T-helper 1 cell (primary cell): ENCODE measurements at regions not wholly inside any gene's neighbourhood (a gene's known extent, or its start where the extent isn't known, plus 50 kb on each side); places are given as distances from the start of the nearest gene placed in this dataset.

Source experiments
- DNase-seq, 5 donors: peaks; one replicate each; pipeline ENCODE4 v3.0.0-alpha.2; 2012 to 2020

DNA sequence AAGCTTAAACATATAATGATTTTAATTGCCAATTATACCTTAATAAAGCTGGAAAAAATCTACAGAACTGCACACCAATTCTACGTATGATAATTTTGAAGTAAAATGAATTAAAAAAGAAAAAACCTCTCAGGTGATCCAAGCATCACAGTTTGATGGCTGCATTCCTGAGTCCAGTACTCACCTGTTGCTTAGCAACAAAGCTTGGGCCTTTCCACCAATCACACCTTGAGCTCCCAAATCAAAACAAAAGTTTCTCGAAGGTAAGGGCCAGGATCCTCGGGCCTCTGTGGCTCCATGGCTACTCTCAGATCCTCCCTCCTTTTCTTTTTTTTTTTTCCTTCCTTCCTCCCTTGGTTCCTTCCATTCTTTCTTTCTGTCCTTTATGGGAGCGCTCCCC, 137.2 kb upstream of the PCBD1 start:
- DNase-seq, result no peak

- no peak for DNase-seq
These were observed 139.7 kb upstream of the PCBD1 start for GRCh38 chr10:71028066-71028465.

GRCh38 chr10:71029411-71029892, 141.1 kb upstream of the PCBD1 start:
- DNase-seq, result no peak

DNA sequence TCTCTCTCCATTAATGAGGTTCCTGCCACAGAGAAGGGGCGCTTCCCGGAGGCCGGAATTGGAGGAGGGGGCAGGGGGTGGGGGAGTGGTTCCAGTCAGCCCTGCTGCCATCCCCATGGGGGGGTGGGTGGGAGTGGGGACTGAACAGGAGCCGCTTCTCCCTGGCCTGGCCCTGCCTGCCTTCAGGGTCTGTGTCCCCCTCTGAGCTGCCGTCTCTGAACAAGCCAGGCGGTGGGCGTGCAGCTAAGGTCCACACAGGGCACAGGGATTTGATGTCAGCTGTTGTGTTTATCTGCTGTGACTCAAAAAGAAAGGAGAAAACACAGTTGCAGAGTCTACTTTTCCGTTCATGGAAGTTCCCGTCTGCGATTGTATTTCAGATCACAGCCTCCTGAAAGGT, 141.5 kb upstream of the PCBD1 start:
- no peak for DNase-seq

DNA sequence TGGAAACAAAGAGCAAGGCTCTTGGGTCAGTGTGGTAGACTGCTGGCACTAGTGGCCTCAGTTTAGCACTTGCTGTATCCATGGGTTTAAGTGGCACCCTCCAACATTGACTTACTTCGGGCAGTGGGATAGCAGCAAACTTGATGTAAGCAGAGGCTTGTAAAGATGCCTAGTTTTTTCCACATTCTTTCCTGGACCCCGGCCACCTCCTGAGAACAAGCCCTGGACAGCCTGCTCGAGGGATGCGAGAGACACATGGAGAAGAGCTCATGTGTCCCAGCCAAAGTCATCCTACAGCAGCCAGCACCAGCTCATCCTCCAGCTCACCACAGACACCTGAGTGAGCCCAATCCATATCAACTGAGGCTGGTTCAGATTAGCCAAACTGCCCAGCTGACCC, 142.7 kb upstream of the PCBD1 start:
- no peak for DNase-seq

GRCh38 chr10:71031603-71032002, 143.2 kb upstream of the PCBD1 start:
- no peak for DNase-seq

- no peak for DNase-seq
These were observed 144.5 kb upstream of the PCBD1 start for GRCh38 chr10:71032887-71033286.

DNA sequence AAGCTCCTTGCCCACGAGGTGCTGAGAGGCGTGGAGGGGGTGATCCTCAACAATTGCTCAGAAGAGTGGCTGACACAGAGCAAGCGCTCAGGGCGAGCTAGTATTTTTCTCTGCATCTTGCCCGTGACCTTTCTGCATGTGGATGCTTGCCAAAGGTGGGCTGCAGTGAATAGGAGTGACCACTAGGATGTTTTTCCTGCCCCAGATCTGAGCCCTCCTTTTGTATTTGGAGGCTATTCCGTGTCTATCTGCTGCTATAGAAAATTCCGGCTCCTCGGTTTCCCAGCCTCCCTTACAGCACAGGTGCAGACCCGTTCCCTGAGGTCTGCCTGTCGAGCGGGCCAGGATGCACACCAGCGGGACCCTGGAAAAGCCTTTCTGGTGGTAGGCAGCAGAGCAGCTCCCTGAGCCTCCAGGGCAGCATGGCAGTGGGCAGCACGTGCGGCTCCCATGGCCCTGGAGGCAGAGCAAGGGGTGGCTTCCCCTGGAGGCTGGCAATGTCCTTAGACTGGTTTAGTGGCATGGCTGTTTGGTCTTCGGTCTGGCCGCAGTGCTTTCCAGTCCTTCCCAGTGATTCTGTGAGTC, 145.1 kb upstream of the PCBD1 start:
- DNase-seq, result no peak

GRCh38 chr10:71035511-71036296, 147.3 kb upstream of the PCBD1 start:
- no peak for DNase-seq

DNA sequence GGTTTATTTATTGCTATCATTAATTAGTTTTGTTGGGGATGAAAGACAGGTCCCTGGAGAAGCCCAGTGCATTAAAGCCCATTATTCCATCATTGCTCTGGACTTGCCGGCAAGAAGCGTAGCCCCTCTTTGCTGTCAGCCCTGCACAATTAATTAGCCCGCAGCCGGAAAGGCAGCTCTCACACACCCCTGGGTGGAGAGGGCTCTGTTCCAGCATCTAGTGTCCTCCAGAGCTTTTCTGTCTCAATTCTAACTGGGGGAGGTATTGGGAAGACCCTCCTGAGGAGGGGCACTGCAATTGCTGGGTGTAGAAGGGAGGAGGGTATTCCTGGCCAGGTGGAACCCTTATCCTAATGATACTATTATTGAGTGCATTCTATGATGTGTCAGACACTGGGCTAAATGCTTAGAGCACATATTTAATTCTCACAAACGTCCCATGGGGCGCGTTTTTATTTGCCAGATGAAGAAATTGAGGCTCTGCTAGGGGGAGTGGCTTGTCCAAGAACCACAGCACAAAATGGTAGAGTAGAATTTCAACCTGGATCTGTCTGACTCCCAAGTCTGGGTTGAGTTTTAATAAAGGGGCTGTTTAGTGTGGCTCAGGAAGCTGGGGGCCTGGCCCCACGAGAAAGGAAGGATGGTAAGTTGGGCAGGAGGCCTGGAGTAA, 148.1 kb upstream of the PCBD1 start:
- DNase-seq, result no peak

GRCh38 chr10:71038091-71038633, 149.8 kb upstream of the PCBD1 start:
- DNase-seq, result no peak

GRCh38 chr10:71038921-71039320, 150.6 kb upstream of the PCBD1 start:
- no peak for DNase-seq

DNA sequence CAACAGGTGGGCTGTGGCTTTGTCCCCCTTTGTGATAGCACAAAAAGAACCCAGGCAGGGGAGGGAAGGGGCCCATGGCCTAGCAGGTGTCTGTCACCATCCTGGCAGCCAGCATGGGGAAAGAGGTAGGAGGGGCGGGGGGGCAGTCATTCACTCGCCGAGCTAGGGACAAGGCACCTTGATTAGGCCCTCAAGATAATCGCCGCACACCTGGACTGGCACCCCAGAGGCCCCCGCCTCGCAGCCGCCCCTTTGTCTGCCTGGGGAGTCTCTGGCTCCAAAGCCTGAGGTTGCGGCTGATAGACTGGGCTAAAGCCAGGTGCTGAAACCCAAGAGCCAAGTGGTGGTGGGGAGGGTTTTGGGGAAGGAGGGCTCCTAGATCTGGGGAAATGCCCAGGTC, 151.2 kb upstream of the PCBD1 start:
- DNase-seq, result no peak

- DNase-seq, result no peak
These were observed 152.0 kb upstream of the PCBD1 start for GRCh38 chr10:71040343-71040742.

DNA sequence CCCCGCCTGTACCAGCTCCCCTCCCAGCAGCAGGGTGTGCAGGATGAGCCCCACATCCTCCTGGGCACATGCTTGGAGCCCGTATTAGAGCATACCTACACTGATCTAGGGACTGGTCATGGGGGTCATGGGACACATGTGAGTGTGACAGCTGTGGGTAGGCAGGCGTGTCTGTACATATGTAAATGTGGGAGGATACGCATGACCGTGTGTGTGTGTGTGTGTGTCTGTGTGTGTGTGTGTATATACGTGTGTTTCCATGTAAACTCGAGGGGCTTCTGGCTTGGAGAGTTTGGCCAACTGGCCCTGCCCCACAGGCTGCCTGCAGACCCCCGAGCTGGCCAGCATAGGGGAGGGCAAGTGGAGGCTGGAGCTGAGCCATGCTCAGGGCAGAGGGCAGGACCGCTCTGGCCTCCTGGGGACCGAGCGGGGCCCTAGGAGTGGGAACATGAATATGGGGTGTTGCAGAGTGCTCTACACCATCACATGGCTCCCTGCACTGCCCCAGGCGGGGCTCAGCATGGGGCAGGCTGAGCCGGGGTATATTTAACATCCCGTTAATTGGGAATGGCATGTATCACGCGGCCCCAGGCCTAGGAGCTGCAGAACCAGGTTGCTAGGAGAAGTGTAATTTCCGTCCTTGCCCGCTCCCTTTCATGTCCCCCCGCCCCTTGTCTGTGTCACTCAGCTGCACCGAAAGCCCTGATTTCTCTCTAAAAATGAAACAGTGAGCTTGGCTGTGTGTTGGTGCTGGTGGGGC, 152.7 kb upstream of the PCBD1 start:
- DNase-seq, result no peak

DNA sequence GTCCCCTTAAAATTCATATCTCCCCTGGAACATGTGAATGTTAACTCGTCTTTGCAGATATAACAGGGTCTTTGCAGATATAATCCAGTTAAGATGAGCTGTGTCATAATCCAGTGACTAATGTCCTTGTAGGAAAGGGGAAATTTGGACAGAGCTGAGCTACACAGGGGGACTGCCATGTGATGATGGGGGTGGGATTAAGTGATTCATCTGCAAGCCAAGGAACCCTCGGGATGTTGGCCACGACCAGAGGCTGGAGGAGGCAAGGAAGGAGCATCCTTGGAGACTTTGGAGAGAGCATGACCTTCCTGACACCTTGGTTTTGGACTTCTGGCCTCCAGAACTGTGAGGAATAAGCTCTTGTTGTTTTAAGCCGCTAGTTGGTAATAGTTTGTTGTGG, 153.9 kb upstream of the PCBD1 start:
- no peak for DNase-seq

DNA sequence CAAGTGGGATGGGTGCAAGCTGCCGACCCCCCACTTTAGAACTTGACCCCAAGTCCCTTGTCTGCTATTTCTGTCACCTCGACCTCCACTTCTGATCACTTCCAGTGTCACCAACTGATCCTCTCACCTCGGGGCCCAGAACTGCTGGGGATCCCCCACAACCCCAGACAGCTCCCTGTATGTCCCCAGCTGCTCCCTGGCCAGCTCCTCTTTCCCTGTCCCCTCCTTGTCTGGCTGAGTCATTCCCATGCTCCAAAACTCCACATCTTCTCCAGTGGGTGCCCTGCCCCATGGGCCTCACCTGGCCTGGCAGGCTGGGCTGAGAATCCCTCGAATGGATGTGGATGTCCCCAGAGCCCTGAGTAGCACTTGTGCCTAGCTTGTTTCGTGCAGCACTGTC, 154.3 kb upstream of the PCBD1 start:
- no peak for DNase-seq

DNA sequence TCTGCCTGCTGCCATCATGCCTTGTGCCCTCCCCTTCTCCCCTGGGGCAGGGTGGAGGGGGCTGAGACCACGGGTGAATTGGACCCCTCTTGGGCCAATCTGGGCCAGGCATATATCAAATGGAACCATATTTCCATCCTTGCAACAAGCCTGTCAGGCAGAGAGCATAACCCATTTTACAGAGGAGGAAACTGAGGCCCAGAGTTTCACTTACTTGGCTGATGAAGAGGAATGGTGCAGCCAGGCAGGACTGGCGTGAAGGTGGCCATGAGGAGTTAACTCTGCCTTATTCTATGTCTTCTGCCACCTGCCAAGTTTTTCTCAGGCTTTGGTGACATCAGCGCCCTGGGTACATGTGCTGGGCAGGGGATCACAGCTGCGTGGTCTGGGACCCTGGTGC, 155.5 kb upstream of the PCBD1 start:
- no peak for DNase-seq

DNA sequence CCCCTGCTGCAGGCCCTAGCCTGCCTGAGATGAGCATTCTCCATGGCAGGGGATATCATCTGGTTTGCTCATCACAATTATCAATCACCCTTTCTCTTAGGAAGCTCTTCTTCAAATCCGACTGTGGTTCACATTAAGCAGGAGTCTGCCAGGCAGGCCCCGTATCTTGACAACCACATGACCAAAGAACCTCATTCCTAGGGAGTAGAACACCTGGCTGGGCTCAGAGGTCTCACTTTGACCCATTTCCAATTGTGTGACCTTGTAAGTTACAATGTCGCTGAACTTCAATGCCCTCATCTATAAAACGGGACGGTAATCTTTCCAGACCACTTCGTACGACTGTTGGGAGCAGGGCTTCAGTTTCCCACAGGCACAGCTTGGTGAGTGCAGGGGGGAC, 156.4 kb upstream of the PCBD1 start:
- no peak for DNase-seq

GRCh38 chr10:71045204-71045809, 156.9 kb upstream of the PCBD1 start:
- DNase-seq, result no peak

DNA sequence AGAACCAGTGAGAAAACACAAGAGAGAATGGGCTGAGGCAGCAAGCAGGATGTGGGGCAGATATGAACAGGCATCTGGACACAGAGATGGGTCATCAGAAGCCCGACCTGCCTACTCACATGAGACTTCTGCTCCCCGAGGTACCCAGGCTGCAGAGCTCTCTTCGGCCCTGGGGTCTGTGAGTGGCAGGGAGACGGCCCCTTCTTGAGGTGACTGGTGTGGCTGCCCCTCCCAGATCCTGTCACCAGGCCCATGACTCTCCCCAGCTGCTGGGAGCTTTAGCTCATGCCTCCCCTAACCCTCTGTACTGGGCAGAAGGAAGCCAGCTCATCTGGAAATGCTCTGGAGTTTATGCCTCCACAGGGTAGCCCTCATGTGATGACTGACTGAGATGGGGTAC, 157.6 kb upstream of the PCBD1 start:
- no peak for DNase-seq

- no peak for DNase-seq
These were observed 158.4 kb upstream of the PCBD1 start for GRCh38 chr10:71046747-71047146.
